Activated effector memory CD4-positive, alpha-beta T cell treated with anti-CD3 and anti-CD28 coated beads, Interleukin-2, amount 50 U/mL, for 16 hours (primary cell): ENCODE measurements at regions not wholly inside any gene's neighbourhood (a gene's known extent, or its start where the extent isn't known, plus 50 kb on each side); places are given as distances from the start of the nearest gene placed in this dataset.

Experiments
- DNase-seq: peaks from one replicate; pipeline ENCODE4 v3.0.0-alpha.2; 2020

GRCh38 chr5:4137781-4138180 is 542.1 kb downstream of the IRX1 start:
- DNase-seq = no peak

DNA sequence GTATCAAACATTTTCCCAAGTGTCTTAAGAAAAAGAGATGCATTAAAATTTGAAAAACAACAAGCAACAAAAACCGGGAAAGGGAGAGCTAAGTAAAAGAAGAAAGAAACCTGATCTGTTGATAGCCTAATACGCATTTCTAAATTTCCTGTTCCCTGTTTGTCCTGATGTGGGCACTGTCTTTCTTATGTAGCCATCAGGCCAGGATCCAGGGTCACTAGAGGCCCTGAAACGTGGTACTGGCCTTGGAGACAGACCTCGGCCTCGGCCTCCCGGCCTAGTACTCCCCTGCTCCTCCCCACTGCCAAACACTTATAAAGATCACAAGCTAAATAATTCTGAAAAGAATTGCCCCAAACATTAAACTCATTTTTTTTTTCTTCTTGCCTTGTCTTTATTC is 547.2 kb downstream of the IRX1 start:
- no peak for DNase-seq

- DNase-seq = no peak
These were observed 548.9 kb downstream of the IRX1 start for GRCh38 chr5:4144411-4145007.

DNA sequence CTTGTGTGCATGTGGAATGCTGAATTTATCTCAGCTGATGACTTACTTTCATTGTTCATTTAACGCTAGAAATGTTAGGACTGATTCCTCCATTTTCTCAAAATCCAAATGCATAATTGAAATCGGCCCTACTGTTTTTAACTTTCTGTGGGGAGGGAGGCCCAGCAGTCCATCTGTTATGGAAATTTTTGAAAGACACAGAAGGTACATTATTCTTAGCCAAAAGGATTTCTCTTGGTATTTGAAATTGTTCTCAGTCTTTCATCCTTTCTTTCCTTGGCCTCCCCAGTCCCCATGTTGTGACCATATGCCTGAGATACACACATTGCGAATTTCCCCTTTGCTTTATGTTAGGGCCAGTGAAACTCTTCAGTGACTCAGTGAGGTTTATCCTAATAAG is 549.9 kb downstream of the IRX1 start:
- DNase-seq = no peak

- no peak for DNase-seq
These were observed 552.4 kb downstream of the IRX1 start for GRCh38 chr5:4148009-4148408.

DNA sequence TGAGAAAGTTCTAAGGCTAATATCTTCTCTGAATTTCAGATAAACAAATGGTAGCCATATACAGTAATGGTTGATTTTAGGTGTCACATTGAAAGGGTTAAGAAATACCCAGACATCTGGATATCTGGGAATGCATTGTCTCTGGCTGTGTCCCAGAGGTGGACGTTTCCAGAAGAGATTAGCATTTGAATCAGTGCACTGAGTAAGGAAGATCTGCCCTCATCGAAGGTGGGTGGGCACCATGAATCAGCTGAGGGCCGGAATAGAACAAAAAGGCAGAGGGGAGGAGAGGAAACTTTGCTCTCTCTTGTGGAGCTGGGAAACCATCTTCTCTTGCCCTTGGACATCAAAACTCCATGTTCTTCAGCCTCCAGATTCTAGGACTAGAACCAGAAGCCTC is 554.4 kb downstream of the IRX1 start:
- DNase-seq = no peak

DNA sequence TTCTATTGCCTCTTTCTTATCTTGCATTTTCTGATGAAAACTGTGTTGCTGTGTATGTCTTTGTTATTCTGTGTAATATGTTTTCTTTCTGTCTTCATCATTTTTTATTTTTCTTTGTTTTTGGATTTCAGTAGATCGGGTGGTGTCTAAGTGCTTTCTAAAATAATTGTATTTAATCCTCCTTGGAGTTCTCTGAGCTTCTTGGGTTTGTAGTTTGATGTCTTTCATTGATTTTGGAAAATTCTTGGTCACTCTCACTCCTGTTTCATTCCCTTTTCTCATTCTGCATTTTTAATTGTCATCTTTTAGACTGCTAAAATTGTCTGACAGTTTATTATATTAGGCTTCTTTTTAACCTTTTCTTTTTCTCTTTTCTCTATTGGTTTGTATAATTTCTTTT is 560.5 kb downstream of the IRX1 start:
- DNase-seq = no peak

GRCh38 chr5:4156889-4157288 is 561.3 kb downstream of the IRX1 start:
- no peak for DNase-seq

DNA sequence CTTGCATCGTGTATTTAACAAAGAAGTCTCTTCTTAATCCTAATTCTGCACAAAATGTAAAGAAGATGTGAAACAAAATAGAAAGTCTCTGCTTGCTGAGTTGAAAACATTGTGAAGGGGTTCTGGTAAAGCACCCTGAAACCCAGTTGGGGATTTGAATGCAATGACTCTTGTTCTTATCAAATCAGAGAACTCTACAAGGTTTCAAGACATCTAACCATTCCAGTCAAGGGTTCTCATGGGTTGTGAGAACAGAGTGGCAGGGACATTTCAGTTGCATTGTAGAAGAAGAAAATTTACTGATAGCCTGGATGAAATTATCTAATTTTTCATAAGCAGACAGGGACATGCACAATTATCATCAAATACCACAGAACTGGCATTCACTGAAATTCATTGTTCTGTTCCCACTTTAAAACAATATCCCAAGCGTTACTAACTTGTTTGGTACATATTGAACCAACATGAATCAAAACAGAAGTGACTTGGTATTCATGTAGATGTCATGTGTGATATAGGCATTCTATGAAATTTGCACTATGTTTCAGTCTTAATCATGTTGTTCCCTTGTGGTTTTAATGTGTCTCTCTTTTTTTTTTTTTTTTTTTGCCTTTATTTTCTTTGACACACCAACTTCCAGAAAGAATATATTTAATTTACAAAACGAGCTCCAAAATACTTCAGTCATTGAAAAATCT is 563.3 kb downstream of the IRX1 start:
- DNase-seq = no peak

DNA sequence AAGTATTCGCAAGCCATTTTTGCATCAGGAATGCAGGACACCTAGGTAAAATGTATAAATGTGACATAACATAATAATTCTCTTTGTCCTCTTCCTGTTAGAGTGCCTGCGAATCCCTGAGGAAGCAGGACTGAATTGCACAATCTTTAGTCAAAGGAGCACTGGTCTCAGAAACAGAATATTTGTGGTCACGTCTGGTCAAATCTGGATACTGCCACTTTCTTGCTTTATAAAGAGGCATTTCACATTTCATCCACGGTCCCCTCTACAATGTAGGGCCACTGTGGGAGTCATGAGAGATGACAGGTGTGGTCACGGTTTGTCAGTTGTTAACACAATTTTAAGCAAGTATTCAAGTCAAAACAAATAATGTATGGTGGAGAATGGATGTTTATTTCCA is 564.0 kb downstream of the IRX1 start:
- DNase-seq = no peak

DNA sequence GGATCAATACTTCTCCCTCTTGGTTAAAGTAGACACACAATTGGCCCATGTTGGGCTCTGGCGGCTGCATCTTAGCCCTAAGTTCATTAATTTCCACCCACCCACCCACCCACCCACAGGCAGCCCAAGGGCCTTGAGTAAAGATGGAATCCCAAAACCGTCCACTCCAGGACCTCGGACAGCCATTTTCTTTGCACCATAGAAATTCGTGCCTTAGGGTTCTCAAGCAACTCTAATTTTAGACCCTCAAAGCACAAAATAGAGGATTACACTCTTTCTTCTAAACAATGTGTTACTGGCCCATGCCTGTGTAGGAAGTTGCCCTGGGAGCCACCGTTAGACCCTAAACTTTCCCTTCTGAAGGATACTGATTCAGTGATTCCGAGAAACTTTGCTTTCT is 568.5 kb downstream of the IRX1 start:
- no peak for DNase-seq

DNA sequence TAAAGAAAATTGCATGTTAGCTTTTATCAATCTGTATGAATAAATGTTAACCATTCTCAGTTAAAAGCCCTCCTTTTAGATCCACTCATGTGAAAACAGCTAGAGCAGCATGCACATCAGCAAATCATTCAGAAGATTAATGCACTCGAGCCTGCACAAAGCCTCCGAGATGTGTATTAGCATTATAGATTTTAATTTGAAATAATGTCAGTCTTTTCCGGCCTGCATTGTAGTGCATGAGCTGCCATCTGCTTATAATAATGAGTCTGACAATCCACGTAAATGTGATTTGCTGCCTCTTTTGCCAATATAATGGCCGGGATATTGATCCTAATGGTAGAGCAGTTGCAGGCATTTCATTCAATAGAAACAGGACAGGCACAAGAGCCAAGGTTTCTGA is 585.1 kb downstream of the IRX1 start:
- no peak for DNase-seq

- DNase-seq = no peak
These were observed 586.5 kb downstream of the IRX1 start for GRCh38 chr5:4182144-4182543.

- DNase-seq = no peak
These were observed 589.5 kb downstream of the IRX1 start for GRCh38 chr5:4185127-4185526.

- DNase-seq = no peak
These were observed 593.1 kb downstream of the IRX1 start for GRCh38 chr5:4188704-4189103.

DNA sequence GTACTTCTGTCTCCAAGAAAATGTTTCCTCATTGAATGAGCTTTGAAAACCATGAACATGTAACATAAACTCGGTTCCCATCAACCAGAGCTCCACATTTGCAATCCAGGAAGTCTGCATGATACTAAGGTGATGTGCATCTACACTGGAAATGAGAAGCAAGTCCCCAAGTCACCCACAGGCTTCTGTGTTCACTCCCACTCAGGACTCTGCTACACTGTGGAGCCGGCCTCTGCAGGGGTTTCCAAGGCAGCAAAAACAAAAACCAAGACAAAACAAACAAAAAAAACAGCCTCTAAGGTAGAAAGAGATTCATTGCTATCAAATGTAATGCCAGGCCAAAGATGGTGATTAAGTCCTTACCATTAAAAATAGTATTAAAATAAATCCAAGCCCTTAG is 593.7 kb downstream of the IRX1 start:
- DNase-seq = no peak

- no peak for DNase-seq
These were observed 595.4 kb downstream of the IRX1 start for GRCh38 chr5:4191041-4191440.

GRCh38 chr5:4191703-4192102 is 596.1 kb downstream of the IRX1 start:
- no peak for DNase-seq

GRCh38 chr5:4192111-4192510 is 596.5 kb downstream of the IRX1 start:
- DNase-seq = no peak

DNA sequence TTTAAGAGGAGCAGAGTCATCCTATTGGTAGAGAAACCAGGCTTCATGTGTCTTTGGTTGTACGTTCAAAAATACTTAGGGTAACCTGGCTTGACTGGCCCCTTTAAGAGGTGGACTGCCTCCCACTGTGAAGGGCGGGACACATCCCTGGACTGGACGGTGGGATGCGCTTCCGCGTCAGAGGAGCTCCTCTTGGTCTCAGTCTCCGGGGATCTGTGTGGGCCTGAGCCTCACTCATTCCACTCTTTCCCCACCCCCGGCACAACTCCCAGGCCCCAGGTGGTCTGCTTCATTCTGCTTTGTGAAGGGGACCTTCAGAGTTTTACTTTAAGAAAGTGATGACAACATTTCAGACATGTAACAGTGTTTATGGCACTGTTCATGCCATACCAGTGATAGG is 601.1 kb downstream of the IRX1 start:
- no peak for DNase-seq

- no peak for DNase-seq
These were observed 601.5 kb downstream of the IRX1 start for GRCh38 chr5:4197151-4197550.

DNA sequence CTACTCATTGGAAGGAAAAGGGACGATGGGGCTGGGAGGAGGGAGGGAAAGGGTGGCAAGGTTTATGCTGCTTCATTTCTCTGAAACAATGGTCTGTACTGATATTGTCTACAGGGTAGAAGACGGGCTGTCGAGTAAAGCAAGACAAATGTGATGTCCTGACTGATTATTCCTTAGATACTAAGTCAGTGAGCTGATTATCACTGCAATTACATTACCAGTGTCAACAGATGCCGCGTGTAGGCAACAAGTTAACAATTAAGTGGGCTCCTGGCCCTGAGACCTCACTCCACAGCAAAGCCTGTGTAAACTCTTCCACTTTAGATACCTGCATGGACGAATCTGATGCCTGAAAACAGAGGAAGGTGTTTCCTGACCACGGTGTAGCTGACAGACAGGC is 602.8 kb downstream of the IRX1 start:
- DNase-seq = no peak

GRCh38 chr5:4199049-4199841 is 603.6 kb downstream of the IRX1 start:
- no peak for DNase-seq

DNA sequence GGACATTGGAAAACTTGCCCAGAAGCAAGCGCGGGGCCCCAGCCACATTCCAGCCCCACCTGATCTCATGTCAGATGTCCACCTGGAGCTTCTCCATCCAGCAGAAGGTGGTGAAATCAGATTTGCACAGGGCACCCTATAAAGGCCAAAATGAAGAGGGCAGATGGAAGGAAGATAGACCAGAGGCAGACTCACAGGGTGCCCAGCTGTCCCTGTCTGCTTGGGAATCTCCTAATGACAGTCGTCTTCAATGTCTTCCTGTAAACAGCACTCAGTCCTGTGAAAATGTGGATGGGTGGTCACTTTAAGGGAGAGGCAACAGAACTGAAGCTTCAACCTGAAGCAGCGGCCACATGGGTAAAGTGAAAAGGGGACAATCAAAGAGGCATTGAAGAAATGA is 607.5 kb downstream of the IRX1 start:
- DNase-seq = no peak
